Dedifferentiated amniotic fluid mesenchymal stem cell (primary cell): ENCODE measurements at regions not wholly inside any gene's neighbourhood (a gene's known extent, or its start where the extent isn't known, plus 50 kb on each side); places are given as distances from the start of the nearest gene placed in this dataset.

Experiments
- DNase-seq: peaks from one replicate; pipeline ENCODE4 v3.0.0-alpha.2; 2016; ENCODE audit errors: extremely low spot score

DNA sequence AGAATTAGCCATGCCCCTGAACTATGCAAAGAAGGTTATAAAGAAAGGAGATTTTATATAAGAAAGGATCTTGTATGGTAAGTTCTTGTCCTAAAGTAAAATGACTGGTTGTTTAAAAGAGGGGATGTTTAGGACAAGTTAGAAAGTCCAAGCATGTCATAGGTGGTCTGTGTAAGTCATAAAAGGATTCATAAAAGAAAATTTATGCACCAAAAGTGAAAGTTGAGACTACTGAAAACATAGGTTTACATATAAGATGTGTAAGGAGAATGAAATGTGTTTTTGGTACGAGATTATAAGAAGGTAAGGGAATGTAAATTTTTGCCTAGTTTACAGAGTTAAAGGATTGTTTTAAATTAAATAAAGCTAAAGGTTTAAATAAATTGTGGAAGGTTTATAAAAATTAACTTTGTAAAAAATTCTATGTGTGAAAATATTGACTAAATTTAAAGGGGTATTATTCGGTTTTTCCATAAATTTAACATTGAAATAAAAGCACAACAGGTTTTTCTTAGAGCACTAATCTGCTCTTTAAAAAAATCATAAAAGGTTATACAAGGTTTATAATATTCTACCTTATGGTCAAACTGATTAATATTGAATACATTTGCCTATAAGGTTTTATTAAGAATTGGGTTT lies 93.6 kb upstream of the UST start:
- DNase-seq: no peak

DNA sequence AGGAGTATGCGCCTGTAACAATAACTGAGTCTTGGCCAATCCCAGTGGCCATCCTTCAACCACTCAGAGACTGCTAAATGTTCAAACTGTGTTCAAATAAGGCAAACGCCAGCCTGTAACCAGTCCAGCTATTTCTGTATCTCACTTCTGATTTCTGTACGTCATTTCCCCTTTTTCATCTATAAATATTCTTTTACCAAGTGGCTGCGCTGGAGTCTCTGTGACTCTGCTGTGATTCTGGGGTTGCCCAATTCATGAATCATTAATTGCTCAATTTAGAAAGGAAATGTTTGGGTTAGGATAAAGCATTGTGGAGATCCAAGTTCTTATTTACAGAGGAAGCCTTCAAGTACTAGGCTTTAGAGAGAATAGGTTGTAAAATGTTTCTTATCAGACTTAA lies 89.8 kb upstream of the UST start:
- DNase-seq: no peak

DNA sequence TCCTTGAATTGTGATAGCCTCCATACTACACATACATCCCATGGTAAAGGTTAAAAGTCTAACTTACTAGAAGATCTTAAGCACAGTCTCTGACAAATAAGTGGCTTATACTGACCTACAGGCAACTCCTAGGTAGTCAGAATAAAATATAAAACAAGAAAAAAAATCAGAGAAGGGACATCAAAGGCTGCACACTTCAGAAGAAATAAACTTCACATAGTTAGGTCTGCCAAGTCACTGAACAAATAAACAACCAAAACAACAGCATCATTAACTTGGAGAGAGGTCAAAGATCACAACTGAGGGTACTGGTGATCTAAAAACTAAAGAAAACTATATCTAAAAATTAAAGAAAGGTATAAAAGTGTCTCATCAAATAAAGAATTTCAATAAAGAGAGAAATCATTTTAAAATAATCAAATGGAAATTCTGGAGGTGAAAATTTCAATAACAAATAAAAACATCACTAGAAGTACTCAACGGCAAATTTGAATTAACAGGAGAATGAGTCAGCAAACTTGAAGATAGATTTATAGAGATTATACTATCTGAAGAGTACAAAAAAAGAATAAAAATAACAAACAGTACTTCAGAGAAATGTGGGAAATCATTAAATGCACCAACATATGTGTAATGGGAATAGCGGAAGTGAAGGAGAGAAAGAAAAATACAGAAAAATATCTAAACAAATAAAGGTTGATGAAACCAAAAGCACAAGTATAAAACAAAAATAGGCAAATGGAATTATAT lies 88.0 kb upstream of the UST start:
- DNase-seq: no peak

DNA sequence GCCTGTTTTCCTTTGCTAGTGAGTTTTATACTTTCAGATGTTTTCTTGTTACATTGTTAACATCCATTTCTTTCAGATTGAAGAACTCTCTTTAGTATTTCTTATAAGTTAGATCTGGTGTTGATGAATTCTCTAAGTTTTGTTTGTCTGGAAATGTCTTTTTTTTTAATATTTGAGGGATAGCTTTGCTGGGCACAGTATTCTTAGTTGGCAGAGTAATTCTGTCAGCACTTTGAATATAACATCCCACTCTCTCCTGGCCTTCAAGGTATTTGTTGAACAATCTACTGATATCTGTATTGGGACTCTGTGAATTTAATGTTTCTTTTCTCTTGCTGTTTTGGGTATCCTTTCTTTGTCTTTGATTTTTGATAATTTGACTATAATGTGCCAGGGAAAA lies 79.4 kb upstream of the UST start:
- no peak for DNase-seq

DNA sequence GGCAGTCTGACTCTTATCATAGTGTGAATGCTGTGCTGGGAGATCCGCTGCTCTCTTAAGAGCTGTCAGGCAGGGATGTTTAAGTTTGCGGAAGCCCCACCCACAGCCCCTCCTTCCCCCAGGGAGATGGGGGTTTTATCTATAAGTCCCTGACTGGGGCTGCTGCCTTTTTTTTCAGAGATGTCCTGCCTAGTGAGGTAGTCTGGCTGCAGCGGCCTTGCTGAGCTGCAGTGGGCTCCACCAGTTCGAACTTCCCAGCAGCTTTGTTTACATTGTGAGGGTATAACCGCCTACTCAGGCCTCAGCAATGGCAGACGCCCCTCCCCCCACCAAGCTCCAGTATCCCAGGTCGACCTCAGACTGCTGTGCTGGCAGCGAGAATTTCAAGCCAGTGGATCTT lies 75.7 kb upstream of the UST start:
- DNase-seq: no peak

DNA sequence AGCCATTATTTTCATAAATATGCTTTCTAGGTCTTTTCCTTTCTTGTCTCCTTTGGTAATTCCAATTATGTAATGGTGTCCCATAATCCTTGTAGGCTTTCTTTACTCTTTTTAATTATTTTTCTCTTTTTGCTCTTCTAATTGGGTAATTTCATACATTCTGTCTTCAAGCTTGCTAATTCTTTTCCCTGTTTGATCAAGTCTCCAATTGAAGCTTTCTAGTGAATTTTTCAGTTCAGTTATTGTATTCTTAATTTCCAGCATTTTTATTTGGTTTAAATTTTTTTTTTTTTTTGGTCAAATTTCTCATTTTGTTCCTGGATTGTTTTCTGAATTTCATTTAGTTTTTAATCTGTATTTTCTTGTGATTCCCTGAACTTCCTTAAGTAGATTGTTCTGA lies 74.9 kb upstream of the UST start:
- no peak for DNase-seq

DNA sequence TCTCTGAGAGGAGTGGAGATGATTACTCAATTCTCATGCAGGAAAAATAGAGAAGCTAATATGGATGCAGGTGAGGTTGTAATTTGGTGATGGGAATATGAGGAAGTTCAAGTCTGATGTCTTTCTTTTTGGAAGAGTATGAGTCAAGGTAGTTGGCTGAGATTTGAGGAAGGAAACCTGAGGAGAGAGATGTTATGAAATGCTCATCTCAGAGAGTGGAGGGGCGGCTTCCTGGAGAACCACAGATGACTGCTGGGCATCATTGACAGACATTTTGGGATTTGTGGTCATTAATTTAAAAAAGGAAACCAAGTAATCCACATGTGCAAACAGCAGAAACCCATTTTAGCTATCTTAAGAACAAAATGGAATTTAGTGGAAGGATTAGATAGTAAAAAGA lies 72.5 kb upstream of the UST start:
- DNase-seq: no peak

DNA sequence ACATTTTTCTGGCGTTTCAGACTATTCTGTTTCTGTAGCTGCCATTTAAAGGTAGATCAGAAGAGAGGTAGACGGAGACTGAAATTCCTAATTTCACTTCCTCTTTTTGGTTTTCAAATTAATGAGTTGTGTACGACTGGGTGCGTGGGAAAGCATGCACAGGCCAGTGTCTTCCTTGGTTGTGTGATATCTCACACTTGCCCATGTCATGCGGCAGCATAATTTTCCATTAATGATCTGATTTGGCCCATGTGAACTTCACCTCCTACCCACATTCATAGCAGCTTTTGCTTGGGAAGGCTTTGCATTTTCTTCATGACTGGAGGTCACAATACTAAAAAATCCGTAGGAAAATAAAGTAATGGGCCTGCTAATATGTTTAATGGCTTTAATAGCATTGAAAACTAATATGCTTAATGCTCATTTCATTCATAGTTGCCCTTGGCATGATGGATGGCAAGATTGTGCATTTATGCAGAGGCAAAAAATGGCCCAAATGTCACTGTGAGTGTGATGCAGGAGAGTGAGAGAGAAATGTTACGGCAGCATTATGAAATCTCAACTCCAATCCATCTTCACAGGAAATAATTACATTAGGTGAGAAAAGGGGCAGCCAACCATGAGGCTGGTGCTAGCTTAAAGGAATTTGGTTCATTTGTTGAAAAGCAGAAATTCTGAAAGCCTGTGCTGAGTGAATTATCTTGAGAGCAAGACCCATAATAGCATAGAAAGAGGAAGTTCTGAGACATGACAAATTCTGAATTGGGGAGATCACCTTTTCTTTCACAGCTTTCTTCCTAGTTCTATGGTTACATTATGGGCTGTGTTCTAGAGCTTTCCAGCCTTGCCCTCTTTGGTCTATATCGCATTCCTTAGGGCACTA lies 69.0 kb upstream of the UST start:
- DNase-seq: no peak

DNA sequence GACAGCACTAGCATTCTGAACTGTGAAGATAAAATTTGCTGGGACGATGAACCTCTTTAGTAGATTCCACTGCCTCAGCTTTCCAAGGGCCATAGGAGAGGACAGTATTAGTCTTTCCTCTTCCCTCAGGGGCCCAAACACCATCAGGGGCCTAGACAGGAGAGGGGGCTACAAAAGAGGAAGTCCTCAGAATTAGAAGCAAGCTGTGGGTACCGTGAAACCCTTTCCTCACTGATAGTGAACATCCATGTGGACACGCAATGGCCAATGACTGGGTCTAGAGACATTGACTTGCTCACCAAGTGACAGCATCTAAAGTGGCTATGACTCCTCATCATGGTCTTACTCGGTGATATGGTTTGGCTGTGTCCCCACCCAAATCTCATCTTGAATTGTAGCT lies 68.1 kb upstream of the UST start:
- no peak for DNase-seq

DNA sequence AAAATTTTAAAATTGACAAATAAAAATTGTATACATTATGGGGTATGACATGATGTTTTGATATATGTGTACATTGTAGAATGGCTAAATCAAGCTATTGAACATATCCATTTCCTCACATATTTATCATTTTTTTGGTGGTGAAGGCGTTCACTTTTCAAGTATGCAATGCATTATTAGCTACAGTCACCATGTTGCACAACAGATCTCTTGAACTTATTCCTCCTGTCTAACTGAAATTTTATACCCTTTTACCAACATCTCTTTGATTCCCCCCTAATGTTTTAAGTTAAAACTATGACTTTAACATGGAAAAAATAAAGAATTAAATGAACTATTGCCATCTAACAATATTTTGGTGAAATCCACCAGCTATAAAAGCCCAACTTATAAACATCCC lies 65.2 kb upstream of the UST start:
- no peak for DNase-seq

DNA sequence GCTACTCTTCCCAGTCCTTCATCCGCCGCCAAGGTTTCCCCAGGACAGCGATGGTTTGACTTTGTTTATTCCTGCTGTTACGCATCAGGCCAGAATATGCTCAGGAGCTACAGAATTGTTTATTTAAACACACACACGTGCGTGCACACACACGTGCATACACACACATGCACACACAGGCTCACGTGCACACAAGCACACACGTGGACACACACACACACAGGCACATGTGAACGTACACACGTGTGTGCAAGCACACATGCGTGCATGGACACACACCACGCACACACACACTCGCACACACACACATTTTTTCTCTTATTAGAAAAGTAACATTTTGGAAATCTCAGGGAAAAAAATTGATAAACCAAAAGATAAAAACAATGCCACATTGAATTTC lies 64.6 kb upstream of the UST start:
- no peak for DNase-seq

GRCh38 chr6:148682990-148683389 lies 63.8 kb upstream of the UST start:
- no peak for DNase-seq

DNA sequence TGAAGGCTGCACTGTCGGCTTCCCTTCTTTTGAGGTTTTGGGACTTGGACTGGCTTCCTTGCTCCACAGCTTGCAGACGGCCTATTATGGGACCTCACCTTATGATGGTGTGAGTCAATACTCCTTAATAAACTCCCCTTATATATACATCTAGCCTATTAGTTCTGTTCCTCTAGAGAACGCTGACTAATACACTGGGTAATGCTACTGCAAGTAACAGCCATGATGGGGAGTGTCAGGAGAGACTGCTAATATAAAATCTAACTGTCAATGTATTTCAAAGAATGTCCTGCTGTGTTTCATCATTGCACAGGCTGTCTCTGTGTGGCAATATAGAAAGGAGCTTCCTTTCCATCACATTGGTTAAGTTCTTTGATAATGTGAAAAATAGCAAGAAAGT lies 57.7 kb upstream of the UST start:
- DNase-seq: no peak

DNA sequence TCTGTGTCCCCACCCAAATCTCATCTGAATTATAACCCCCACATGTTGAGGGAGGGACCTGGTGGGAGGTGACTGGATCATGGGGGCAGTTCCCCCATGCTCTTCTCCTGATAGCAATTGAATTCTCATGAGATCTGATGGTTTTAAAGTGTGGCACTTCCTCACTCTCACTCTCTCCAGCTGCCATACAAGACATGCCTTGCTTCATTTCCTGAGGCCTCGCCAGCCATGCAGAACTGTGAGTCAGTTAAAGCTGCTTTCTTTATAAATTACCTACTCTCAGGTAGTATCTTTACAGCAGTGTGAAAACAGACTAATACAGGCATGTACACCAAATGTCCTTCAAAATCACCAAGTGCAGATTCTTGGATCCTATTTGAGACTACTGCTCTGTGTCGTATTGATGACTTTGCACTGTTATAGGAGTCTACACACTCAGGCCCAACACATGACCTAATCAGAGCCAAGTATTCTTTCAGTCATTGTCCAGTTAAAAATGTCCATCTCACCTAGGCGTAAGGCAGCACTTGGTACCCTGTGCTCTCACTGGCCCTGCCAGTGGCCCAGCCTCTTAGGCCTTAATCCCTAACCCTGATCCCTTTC lies 52.8 kb upstream of the UST start:
- no peak for DNase-seq
